Sigmoid colon (tissue), 6 donors: ENCODE measurements at regions not wholly inside any gene's neighbourhood (a gene's known extent, or its start where the extent isn't known, plus 50 kb on each side); places are given as distances from the start of the nearest gene placed in this dataset.
A peak's percentile ranks its signal among the peaks of the same experiment; 100 is the strongest.

ENCODE experiments used
- DNase-seq: peaks from one replicate; pipeline ENCODE4 v3.0.0-alpha.2; 2019
- H3K27ac ChIP-seq, 4 donors: fragments of 200-600 bp; sonication (generic); one replicate each; pipeline ENCODE4 v1.5.1; 2016 to 2019; ENCODE audit warnings: mild to moderate bottlenecking in 1 of 4
- H3K27me3 ChIP-seq, 3 donors: fragments of 200-600 bp; sonication (generic); one replicate each; pipeline ENCODE4 v1.5.1; 2019; ENCODE audit warnings: mild to moderate bottlenecking in 1 of 3
- H3K36me3 ChIP-seq, 4 donors: fragments of 200-600 bp; sonication (generic); one replicate each; pipeline ENCODE4 v1.5.1; 2016 to 2019
- H3K4me1 ChIP-seq, 4 donors: fragments of 200-600 bp; sonication (generic); one replicate each; pipeline ENCODE4 v1.5.1; 2017 to 2019
- H3K4me3 ChIP-seq, 4 donors: fragments of 200-600 bp; sonication (generic); one replicate each; pipeline ENCODE4 v1.5.1; 2017 to 2019; ENCODE audit warnings: mild to moderate bottlenecking in 2 of 4, moderate library complexity in 1 of 4
- H3K9me3 ChIP-seq, 4 donors: fragments of 200-600 bp in 3 of 4; sonication (generic) in 3 of 4; one replicate each; pipeline versions ENCODE4 v1.5.1 to v1.6.1; 2013 to 2019
- CTCF ChIP-seq, 4 experiments: fragments of 450-650 bp in 3 of 4; fragments of 200-600 bp in 1 of 4; IDR thresholded peaks; one replicate each; pipeline ENCODE4 v1.5.1; 2016 to 2019; ENCODE audit warnings: antibody characterized with exemption in 4 of 4, mild to moderate bottlenecking in 3 of 4, moderate library complexity in 2 of 4
- EP300 ChIP-seq, 4 donors: sonication (generic); formaldehyde crosslinking; IDR thresholded peaks; one replicate each; pipeline ENCODE4 v1.6.1; 2017; ENCODE audit warnings: antibody characterized with exemption in 4 of 4
- POLR2A ChIP-seq, 2 donors: fragments of 450-650 bp; IDR thresholded peaks; one replicate each; pipeline ENCODE4 v1.6.1; 2016; ENCODE audit warnings: antibody characterized with exemption in 2 of 2, mild to moderate bottlenecking in 2 of 2, moderate library complexity in 2 of 2
- POLR2AphosphoS5 ChIP-seq, 4 donors: sonication (generic); formaldehyde crosslinking; IDR thresholded peaks; one replicate each; pipeline ENCODE4 v1.6.1; 2017; ENCODE audit warnings: antibody characterized with exemption in 4 of 4
- WGBS, 2 donors: extraction: QIAGEN DNeasy Blood & Tissue Kit; methylation state at CpG; one replicate each; pipeline ENCODE4 v1.1.7; 2013; 5-methylcytosine and 5-hydroxymethylcytosine counted together
- intact Hi-C: fragments of 100-400 bp; cut with DNase I; formaldehyde crosslinking; loops from one replicate; pipeline ENCODE4 v1.15.1; 2023
- donor health status: healthy with polysubstance abuse.
- donor health status: healthy.

GRCh38 chr9:115193777-115194176, 75.8 kb upstream of the TNC start:
- WGBS, 2 donors, result 90 to 96% methylated on average over 4 of the region's 4 CpGs
- Histone ChIP-seq H3K27ac (no peak overlapping the region), H3K27me3 (no peaks in the 10 kb centered on the region), H3K9me3 (peaks cover 0 to 4% (median 0%) of the 10 kb centered on the region in 4 donors), H3K4me1 (peaks cover 0 to 24% (median 22%) of the 10 kb centered on the region in 4 donors), H3K4me3 (no peak overlapping the region), H3K36me3 (no peaks in the 10 kb centered on the region)
- intact Hi-C loops, result no loop called here
- DNase-seq, result no peak
- TF ChIP-seq EP300 (IDR thresholded peaks at IDR 0.05) (no peak), POLR2A (IDR thresholded peaks at IDR 0.05) (no peak), CTCF (IDR thresholded peaks at IDR 0.05) (no peak), POLR2AphosphoS5 (IDR thresholded peaks at IDR 0.05) (no peak)

- TF ChIP-seq POLR2AphosphoS5 (IDR thresholded peaks at IDR 0.05) (no peak), POLR2A (IDR thresholded peaks at IDR 0.05) (no peak), EP300 (IDR thresholded peaks at IDR 0.05) (no peak)
- Histone ChIP-seq H3K27ac (no peak overlapping the region), H3K27me3 (no peaks in the 10 kb centered on the region), H3K9me3 (peaks cover 0 to 4% (median 0%) of the 10 kb centered on the region in 4 donors), H3K4me3 (no peak overlapping the region), H3K36me3 (no peaks in the 10 kb centered on the region), H3K4me1 (peaks cover 0 to 24% (median 22%) of the 10 kb centered on the region in 4 donors)
- DNase-seq, result no peak
- intact Hi-C loops, result no loop called here
Observed at GRCh38 chr9:115194216-115194615, 76.3 kb upstream of the TNC start.

- Histone ChIP-seq H3K4me3 (no peak overlapping the region), H3K27me3 (no peaks in the 10 kb centered on the region), H3K27ac (no peak overlapping the region), H3K4me1 (peaks cover 0 to 37% (median 34%) of the 10 kb centered on the region in 4 donors), H3K36me3 (no peaks in the 10 kb centered on the region), H3K9me3 (peaks cover 0 to 1% (median 0%) of the 10 kb centered on the region in 4 donors)
- intact Hi-C loops, result no loop called here
- no peak for TF ChIP-seq POLR2A (IDR thresholded peaks at IDR 0.05)
- TF ChIP-seq EP300 (IDR thresholded peaks at IDR 0.05), result no peak
- TF ChIP-seq CTCF (IDR thresholded peaks at IDR 0.05), result no peak
- TF ChIP-seq POLR2AphosphoS5 (IDR thresholded peaks at IDR 0.05), result no peak
- WGBS, 2 donors, result 91 to 92% methylated on average over 1 of the region's 1 CpG
- DNase-seq, result no peak
Observed at GRCh38 chr9:115195912-115196311, 78.0 kb upstream of the TNC start.

GRCh38 chr9:115196919-115197318, 79.0 kb upstream of the TNC start:
- Histone ChIP-seq H3K27me3 (no peaks in the 10 kb centered on the region), H3K9me3 (no peaks in the 10 kb centered on the region), H3K36me3 (no peaks in the 10 kb centered on the region), H3K27ac (peak overlapping the region in 1 of 4 donors; percentile 77), H3K4me3 (no peak overlapping the region), H3K4me1 (peaks cover 0 to 41% (median 41%) of the 10 kb centered on the region in 4 donors)
- WGBS, 2 donors, result 77 to 78% methylated on average over 3 of the region's 3 CpGs
- intact Hi-C loops, result no loop called here
- TF ChIP-seq CTCF (IDR thresholded peaks at IDR 0.05) (no peak), POLR2A (IDR thresholded peaks at IDR 0.05) (no peak), EP300 (IDR thresholded peaks at IDR 0.05) (no peak), POLR2AphosphoS5 (IDR thresholded peaks at IDR 0.05) (no peak)
- no peak for DNase-seq

- H3K9me3 ChIP-seq, result no peaks in the 10 kb centered on the region
- peak overlapping the region in 2 of 4 donors; percentile 48 to 77 for H3K27ac ChIP-seq
- intact Hi-C loops, result no loop called here
- H3K27me3 ChIP-seq, result no peaks in the 10 kb centered on the region
- H3K36me3 ChIP-seq, result no peaks in the 10 kb centered on the region
- peak; percentile 87 for DNase-seq
- 31 to 70% methylated on average over 4 of the region's 4 CpGs for WGBS, 2 donors
- peaks cover 0 to 49% (median 47%) of the 10 kb centered on the region in 4 donors for H3K4me1 ChIP-seq
- no peak overlapping the region for H3K4me3 ChIP-seq
- TF ChIP-seq POLR2AphosphoS5 (IDR thresholded peaks at IDR 0.05) (peak in 3 of 4 donors; percentile 68 to 73 (median 69)), CTCF (IDR thresholded peaks at IDR 0.05) (no peak), EP300 (IDR thresholded peaks at IDR 0.05) (peak in 1 of 4 donors; percentile 18)
Observed at GRCh38 chr9:115198001-115198400, 80.0 kb upstream of the TNC start.
